GM21786 (cell line): ENCODE measurements at regions not wholly inside any gene's neighbourhood (a gene's known extent, or its start where the extent isn't known, plus 50 kb on each side); places are given as distances from the start of the nearest gene placed in this dataset.

ENCODE experiments used
- ATAC-seq: cut with Tn5 transposase; IDR thresholded peaks from one replicate; pipeline ENCODE4 v1.9.1; 2021; ENCODE audit not compliant: unreplicated experiment

- ATAC-seq, result no peak
Measured at GRCh38 chr18:46265196-46266156, 161.3 kb downstream of the HAUS1 start.

GRCh38 chr18:46266473-46266872 is 162.3 kb downstream of the HAUS1 start:
- ATAC-seq, result no peak

GRCh38 chr18:46268671-46269070 is 164.5 kb downstream of the HAUS1 start:
- no peak for ATAC-seq

DNA sequence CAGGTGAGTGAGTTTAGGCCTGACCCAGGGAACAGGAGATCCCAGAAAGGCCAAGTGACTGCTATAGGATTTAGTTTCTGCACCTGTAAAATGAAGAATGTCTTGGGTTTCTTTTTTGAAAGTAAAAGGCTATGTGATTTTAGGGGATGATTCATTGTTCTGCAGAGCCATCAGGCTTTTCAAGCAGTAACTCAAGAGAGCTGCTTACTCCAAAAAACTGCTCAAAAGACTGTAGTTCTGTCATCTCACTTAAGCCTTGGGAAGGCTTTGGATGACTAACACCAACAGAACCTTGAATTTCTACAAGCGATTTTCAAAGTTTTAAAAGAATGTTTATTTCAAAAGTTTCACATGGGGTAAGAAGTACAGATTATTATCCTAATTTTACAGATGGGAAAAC is 165.1 kb downstream of the HAUS1 start:
- ATAC-seq, result no peak

DNA sequence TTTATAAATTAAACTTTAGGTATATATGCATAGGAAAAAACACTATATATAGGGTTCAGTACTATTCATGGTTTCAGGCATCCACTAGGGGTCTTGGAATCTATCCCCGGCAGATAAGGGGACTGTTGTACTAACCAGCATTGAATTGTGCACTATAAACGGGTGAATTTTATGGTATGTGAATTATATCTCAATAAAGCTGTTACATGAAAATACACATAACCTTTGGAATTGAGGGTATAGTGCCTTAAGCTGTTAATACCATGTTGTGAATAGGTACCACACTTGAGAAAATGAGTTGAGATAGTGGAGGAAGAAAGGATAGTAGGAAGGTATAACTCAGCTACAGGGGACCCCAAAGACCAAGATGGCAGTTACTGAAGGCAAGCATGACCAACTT is 167.3 kb downstream of the HAUS1 start:
- no peak for ATAC-seq

- no peak for ATAC-seq
Measured at GRCh38 chr18:46273861-46274260, 169.7 kb downstream of the HAUS1 start.

- no peak for ATAC-seq
Measured at GRCh38 chr18:46274266-46274665, 170.1 kb downstream of the HAUS1 start.

DNA sequence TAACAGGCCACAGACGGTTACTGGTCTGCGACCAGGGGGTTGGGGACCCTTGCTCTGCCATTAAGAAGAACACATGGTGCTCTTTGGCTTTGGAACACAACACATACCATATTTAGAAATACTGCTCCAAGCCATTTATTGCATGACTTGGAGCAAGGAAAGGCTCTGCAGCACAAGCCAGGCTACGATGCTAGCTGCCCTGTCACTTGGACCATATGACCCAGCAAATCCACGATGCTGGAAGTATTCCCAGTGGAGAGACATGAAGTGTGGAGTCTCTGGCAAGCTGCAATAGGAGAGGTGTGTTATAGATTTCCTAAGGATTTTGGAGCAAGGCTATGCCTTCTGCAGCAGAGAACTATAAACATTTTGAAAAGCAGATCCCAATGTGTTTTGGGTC is 171.2 kb downstream of the HAUS1 start:
- ATAC-seq, result no peak

DNA sequence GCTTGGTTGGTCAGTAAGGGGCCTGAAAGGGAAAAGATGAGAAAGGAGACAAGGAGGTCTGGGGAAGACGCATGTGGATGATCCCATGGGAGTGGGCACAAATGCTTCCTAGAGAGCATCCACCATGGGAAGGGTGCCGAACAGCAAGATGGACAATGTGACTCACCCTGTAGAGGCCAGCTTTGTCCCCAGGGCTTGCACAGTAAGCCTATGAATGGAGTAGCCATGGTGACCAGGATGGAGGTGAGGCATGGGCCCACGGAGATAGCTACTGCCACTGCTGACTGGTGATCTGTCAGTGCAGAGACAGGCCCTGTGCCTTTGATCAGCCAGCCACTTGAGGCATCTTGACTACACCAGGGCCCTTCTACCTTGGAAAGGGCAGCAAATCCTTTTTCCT is 172.6 kb downstream of the HAUS1 start:
- ATAC-seq, result no peak

DNA sequence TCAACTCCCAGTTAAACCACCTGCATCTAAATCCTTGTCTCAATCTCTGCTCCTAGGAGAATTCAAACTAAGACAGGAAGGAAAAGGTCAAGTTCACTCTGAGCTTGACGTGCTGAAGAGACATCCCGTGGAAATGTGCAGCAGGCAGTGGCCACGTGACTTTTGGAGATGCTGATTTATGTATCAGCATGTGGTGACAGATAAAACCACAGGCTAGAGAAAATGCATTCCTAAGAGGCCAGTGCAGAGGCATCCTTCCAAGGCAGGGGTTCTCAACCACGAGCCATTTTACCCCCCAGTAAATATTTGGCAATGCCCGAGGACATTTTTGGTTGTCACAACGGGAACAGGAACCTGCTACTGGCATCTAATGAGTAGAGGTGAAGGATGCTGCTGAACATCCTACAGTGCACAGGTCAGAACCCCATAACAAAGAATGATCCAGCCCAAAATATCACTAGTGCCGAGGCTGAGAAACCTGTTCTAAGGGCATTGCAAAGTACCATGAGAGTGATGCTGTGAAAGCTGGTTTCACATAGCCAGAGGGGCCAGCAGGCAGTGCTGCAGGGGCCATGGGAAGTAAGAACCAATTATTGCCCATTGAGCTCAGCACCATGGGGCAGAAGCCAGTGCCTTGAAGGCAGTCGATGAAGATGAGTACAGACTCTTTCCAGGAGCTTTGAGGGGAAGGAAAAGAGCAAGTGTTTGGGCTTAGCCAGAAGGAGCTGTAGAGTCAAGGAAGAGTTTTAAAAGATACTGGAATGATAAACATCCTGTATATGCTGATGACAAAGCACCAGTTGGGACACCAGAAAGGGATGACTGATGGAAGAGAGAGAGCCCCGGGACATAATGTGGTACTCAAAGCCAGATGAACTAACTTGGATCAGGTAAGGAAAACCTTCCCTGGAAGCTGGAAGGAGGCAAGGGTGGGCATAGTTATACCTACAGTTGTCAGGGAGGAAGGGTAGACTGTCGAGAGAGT is 174.6 kb downstream of the HAUS1 start:
- ATAC-seq, result no peak

GRCh38 chr18:46279673-46280072 is 175.5 kb downstream of the HAUS1 start:
- ATAC-seq, result no peak

DNA sequence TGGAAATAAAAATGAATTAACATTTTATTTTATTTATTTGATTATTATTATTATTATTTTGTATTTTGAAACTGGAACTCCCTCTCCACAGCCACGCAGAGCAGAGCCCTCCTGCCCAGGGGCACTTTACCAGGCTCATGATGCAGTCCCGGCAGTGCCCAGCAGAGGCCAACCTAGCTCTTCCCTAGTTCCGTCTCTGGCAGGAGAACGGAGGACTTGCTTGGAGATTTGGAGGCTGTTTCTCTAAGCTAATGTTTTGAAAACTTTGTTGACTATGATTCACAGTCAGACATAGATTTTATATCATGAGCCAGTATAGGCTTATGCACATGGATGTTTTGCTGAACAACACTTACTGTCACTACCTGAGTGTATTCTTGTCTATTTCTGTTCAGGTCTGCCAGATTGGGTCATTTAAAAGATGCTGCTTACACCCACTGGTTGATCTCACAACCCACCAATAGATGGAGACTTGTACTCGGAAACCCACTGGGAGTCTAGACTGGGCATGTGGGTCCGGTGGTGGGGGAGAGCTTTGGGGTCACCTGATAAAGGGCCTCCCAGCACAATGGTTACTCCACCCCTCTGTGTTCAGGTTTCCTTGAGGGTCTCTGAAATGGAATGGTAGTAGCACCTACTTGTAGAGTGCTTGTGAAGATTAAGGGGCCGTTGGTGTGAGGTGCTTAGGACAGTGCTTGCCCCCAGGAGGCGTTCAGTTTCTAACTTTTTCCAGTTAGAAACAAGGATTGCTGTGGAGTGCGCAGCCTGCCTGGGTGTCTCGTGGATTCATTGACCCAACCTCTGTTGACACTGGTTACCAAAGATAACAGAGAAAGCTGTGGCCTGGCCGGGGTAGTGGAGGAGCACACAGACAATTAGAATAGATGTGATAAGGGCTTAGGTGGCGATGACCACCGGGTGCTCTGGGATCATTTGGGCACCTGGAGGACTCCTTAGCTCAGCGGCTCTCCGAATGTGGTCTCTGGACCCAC is 177.3 kb downstream of the HAUS1 start:
- peak; percentile 79 for ATAC-seq

GRCh38 chr18:46282177-46282570 is 178.0 kb downstream of the HAUS1 start:
- ATAC-seq, result no peak

GRCh38 chr18:46282646-46283045 is 178.5 kb downstream of the HAUS1 start:
- no peak for ATAC-seq

- no peak for ATAC-seq
Measured at GRCh38 chr18:46283268-46283667, 179.1 kb downstream of the HAUS1 start.

GRCh38 chr18:46283895-46284295 is 179.7 kb downstream of the HAUS1 start:
- ATAC-seq, result no peak

GRCh38 chr18:46289463-46289862 is 185.3 kb downstream of the HAUS1 start:
- no peak for ATAC-seq

DNA sequence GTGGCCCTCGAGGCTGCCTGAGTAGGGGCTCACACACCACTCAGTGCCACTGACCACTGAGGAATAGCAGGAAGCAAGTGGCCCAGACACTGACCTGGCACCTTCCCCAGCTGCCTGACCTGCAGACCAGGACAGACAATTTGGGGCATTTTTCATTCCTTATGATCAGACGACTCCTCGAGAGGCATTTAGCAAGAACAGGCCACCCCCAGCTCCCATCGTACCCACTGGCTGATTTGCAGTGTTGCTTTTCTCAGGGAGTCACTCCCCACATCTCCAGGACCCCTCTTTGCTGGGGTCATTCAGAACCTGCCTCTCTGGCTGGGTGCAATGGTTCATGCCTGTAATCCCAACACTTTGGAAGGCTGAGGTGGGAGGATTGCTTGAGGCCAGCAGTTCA is 185.7 kb downstream of the HAUS1 start:
- ATAC-seq, result no peak

- no peak for ATAC-seq
Measured at GRCh38 chr18:46290440-46291020, 186.3 kb downstream of the HAUS1 start.

DNA sequence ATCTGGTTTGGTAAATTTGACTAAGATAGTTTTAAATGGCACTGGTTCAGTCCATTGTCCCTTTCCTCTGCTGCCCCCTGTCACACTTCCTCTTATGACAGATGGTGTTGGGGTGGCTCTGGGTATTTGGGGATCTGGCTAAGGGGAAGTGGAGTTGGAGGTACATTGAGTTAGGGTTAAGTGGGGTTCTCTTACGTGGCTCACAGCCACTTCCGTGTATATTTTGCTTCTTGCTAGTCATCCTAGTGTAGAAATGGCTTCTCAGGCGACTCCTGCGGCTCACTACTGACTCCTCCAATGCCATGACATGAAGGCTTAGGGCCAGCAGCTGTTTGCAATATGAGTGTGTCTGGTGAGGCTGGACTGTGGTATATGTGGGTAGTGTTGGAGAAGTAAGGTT is 187.0 kb downstream of the HAUS1 start:
- ATAC-seq, result no peak
